ENCODE measurements at regions not wholly inside any gene's neighbourhood (a gene's known extent, or its start where the extent isn't known, plus 50 kb on each side); places are given as distances from the start of the nearest gene placed in this dataset.
"Not testable (repeated sequence)": the region's sequence is repeated elsewhere in the genome, so short reads cannot be mapped to it uniquely, and the experiment has no call there.

GRCh38 chr2:194096402-194096801, 1560.6 kb upstream of the SLC39A10 start:
- H3K9me3 Mint-ChIP-seq = peaks cover under 1% of the 10 kb centered on the region
- no peak overlapping the region for H3K27ac Mint-ChIP-seq
- H3K4me3 Mint-ChIP-seq = no peak overlapping the region
- no peaks in the 10 kb centered on the region for H3K4me1 Mint-ChIP-seq
- no peak for ATAC-seq
- no peak for DNase-seq (ENCODE audit: low spot score in 2 of 2)
- H3K36me3 Mint-ChIP-seq = no peaks in the 10 kb centered on the region

DNA sequence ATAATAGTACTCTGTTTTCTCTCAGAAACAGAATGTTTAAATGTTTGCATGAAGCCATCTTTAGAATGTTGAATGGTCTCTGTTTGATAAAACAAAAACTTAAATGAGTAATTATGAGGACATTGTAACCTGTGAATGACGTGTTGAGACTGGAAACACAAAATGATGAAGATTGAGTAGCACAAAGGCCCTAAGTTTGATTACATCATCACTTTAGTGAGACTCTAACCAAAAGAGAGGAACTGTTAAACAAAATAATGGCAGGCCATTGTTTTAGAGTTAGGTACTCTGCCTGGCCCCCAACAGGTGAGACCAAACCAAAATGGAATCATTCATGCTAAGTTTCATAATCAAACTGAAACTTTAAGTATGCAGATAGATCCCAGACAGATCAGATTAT, 1561.7 kb upstream of the SLC39A10 start:
- Mint-ChIP-seq H3K4me3 (no peak overlapping the region), H3K27ac (no peak overlapping the region)
- ATAC-seq = no peak

GRCh38 chr2:194090251-194090905, 1566.6 kb upstream of the SLC39A10 start:
- no peaks in the 10 kb centered on the region for H3K36me3 Mint-ChIP-seq
- no peaks in the 10 kb centered on the region for H3K4me1 Mint-ChIP-seq
- H3K27ac Mint-ChIP-seq = no peak overlapping the region
- ATAC-seq (no peak), DNase-seq (ENCODE audit: low spot score in 2 of 2) (no peak)
- peaks cover 8% of the 10 kb centered on the region for H3K9me3 Mint-ChIP-seq
- no peak overlapping the region for H3K4me3 Mint-ChIP-seq

More for the DNA sequence above, 1561.7 kb upstream of the SLC39A10 start:
- DNase-seq (ENCODE audit: low spot score in 2 of 2) = no peak
- Mint-ChIP-seq H3K9me3 (peaks cover 3% of the 10 kb centered on the region), H3K36me3 (no peaks in the 10 kb centered on the region), H3K4me1 (no peaks in the 10 kb centered on the region)

GRCh38 chr2:194087089-194087958, 1569.7 kb upstream of the SLC39A10 start:
- no peaks in the 10 kb centered on the region for H3K4me1 Mint-ChIP-seq
- H3K4me3 Mint-ChIP-seq = no peak overlapping the region
- H3K36me3 Mint-ChIP-seq = no peaks in the 10 kb centered on the region
- no peak for DNase-seq (ENCODE audit: low spot score in 2 of 2)
- H3K9me3 Mint-ChIP-seq = peaks cover 8% of the 10 kb centered on the region
- no peak overlapping the region for H3K27ac Mint-ChIP-seq
- no peak for ATAC-seq

DNA sequence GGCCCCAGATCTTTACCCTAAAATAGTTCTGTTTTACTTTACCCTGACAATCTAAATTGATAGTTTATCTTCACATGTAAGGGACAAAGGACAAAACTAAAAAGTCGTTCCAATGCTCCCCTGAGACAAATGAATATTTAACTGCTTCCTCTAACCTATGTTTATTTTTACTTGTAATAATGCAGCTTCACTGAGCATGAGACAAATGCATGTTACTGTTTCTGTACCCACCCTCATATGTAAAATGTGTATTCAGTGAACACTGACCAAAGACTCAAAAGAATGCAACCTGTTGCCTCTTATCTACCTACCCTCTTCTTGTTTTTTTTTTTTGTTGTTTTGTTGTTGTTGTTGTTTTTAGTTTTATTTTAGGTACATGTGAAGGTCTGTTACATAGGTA, 1570.9 kb upstream of the SLC39A10 start:
- H3K9me3 Mint-ChIP-seq = peaks cover 5% of the 10 kb centered on the region
- no peaks in the 10 kb centered on the region for H3K36me3 Mint-ChIP-seq
- DNase-seq (ENCODE audit: low spot score in 2 of 2) (no peak), ATAC-seq (no peak)
- H3K27ac Mint-ChIP-seq = no peak overlapping the region
- no peak overlapping the region for H3K4me3 Mint-ChIP-seq
- H3K4me1 Mint-ChIP-seq = no peaks in the 10 kb centered on the region

GRCh38 chr2:194079989-194080388, 1577.0 kb upstream of the SLC39A10 start:
- no peak for DNase-seq (ENCODE audit: low spot score in 2 of 2)
- H3K4me3 Mint-ChIP-seq = no peak overlapping the region
- H3K27ac Mint-ChIP-seq = no peak overlapping the region
- no peaks in the 10 kb centered on the region for H3K4me1 Mint-ChIP-seq
- peaks cover 2% of the 10 kb centered on the region for H3K9me3 Mint-ChIP-seq
- no peak for ATAC-seq
- H3K36me3 Mint-ChIP-seq = no peaks in the 10 kb centered on the region

- H3K4me3 Mint-ChIP-seq = no peak overlapping the region
- no peak overlapping the region for H3K27ac Mint-ChIP-seq
- DNase-seq (ENCODE audit: low spot score in 2 of 2) (no peak), ATAC-seq (no peak)
- H3K9me3 Mint-ChIP-seq = peaks cover 4% of the 10 kb centered on the region
- no peaks in the 10 kb centered on the region for H3K36me3 Mint-ChIP-seq
- H3K4me1 Mint-ChIP-seq = no peaks in the 10 kb centered on the region
Observed at GRCh38 chr2:194077366-194077765, 1579.7 kb upstream of the SLC39A10 start.

DNA sequence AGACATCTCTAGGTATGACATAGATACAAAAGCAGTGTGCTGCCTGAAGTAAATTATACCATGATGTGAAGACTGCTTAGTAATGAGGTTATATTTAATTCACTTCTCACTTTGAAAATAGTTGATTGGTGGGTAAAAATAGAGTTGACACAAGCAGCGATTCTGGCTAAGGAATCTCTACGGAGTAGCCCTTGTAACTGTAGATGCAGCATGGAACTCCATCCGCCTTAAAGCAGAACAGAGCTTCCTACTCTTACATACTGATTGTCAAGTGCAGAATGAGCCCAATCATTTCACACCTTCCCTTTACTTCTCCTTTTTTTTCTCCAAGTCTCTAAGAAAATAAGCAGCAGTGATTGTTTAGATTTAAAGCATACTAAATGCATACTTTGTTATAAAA, 1594.6 kb upstream of the SLC39A10 start:
- Mint-ChIP-seq H3K4me3 (no peak overlapping the region), H3K9me3 (peaks cover 3% of the 10 kb centered on the region), H3K27ac (no peak overlapping the region), H3K4me1 (no peaks in the 10 kb centered on the region), H3K36me3 (no peaks in the 10 kb centered on the region)
- ATAC-seq = no peak
- DNase-seq (ENCODE audit: low spot score in 2 of 2) = no peak

- ATAC-seq (no peak), DNase-seq (ENCODE audit: low spot score in 2 of 2) (no peak)
- H3K27ac Mint-ChIP-seq = no peak overlapping the region
- no peaks in the 10 kb centered on the region for H3K36me3 Mint-ChIP-seq
- no peaks in the 10 kb centered on the region for H3K4me1 Mint-ChIP-seq
- peaks cover 3% of the 10 kb centered on the region for H3K9me3 Mint-ChIP-seq
- no peak overlapping the region for H3K4me3 Mint-ChIP-seq
Observed at GRCh38 chr2:194060269-194060668, 1596.8 kb upstream of the SLC39A10 start.

DNA sequence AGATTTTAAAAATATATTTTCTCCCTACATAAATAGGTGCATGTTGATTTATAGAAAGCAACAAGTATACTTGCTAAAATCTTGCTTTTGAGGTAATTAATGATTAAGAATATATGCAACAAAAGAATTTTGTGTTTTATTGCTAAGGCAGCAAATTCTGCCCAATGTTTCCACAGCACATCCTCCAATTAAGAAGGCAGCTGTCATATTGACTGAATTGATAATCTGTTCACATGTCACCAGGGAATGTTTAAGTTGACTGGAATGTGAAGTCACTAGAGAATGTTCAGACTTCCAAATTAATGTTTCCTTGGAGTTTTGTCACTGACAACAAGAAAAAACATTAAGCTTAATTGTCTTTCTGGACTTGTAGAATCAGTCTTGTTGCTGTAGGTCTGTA, 1602.7 kb upstream of the SLC39A10 start:
- ATAC-seq (no peak), DNase-seq (ENCODE audit: low spot score in 2 of 2) (no peak)
- H3K27ac Mint-ChIP-seq = no peak overlapping the region
- no peaks in the 10 kb centered on the region for H3K36me3 Mint-ChIP-seq
- no peak overlapping the region for H3K4me3 Mint-ChIP-seq
- no peaks in the 10 kb centered on the region for H3K4me1 Mint-ChIP-seq
- peaks cover 2% of the 10 kb centered on the region for H3K9me3 Mint-ChIP-seq

DNA sequence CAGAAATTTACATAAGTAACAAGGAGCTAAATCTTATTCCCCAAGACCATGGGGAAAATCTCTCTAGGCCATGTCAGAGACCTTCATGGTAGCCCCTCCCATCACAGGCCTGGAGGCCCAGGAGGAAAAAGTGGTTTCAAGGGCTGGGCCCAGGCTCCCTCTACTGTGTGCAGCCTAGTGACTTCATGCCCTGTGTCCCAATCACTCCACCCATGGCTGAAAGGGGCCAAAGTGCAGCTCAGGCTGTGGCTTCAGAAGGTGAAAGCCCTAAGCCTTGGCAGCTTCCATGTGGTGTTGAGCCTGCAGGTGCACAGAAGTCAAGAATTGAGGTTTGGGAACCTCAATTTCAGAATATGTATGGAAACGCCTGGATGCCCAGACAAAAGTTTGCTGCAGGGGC, 1612.7 kb upstream of the SLC39A10 start:
- ATAC-seq = no peak
- Mint-ChIP-seq H3K27ac (no peak overlapping the region), H3K4me3 (no peak overlapping the region), H3K36me3 (no peaks in the 10 kb centered on the region), H3K9me3 (peaks cover 6% of the 10 kb centered on the region), H3K4me1 (no peaks in the 10 kb centered on the region)
- no peak for DNase-seq (ENCODE audit: low spot score in 2 of 2)

DNA sequence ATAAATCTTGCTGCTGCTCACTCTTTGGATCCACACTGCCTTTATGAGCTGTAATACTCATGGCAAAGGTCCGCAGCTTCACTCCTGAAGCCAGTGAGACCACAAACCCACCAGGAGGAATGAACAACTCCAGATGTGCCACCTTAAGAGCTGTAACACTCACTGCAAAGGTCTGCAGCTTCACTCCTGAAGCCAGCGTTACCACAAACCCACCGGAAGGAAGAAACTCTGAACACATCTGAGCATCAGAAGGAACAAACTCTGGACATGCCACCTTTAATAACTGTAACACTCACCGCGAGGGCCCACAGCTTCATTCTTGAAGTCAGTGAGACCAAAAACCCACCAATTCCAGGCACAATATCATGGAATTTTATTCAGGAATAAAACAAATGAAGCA, 1635.9 kb upstream of the SLC39A10 start:
- DNase-seq (ENCODE audit: low spot score in 2 of 2); ATAC-seq; H3K4me3 Mint-ChIP-seq; H3K9me3 Mint-ChIP-seq; H3K36me3 Mint-ChIP-seq; H3K27ac Mint-ChIP-seq; H3K4me1 Mint-ChIP-seq: not testable (repeated sequence)

DNA sequence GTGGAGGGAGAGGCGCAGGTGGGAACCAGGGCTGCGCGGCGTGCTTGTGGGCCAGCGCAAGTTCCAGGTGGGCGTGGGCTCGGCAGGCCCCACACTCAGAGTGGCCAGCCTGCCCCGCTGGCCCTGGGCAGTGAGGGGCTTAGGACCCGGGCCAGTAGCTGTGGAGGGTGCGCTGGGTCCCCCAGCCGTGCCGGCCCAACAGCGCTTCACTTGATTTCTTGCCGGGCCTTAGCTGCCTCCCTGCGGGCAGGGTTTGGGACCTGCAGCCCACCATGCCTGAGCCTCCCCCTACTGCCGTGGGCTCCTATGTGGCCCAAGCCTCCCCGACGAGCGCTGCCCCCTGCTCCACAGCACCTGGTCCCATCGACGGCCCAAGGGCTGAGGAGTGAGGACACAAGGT, 1636.9 kb upstream of the SLC39A10 start:
- Mint-ChIP-seq H3K27ac (no peak overlapping the region), H3K4me3 (no peak overlapping the region), H3K9me3 (peaks cover 6% of the 10 kb centered on the region), H3K36me3 (no peaks in the 10 kb centered on the region), H3K4me1 (no peaks in the 10 kb centered on the region)
- peak; percentile 19 for ATAC-seq
- no peak for DNase-seq (ENCODE audit: low spot score in 2 of 2)

DNA sequence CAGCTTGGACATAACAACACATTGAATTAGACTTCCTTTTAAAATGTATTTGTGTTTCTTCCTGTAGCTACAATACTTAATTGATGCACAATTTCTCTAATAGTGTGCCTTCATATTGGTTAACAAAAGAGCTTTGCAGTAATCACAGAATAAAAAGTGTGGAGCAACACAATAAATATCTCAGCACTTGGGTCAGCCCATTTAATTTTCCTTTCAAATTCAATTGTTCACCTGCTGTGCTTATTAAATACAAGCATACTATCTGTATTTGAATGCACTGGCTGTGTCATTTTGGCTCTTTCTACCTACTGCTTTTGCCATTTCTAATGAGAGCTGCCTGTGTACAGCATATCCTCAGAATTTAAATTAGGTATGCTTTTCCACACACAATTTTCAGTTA, 1641.3 kb upstream of the SLC39A10 start:
- Mint-ChIP-seq H3K4me3 (no peak overlapping the region), H3K27ac (no peak overlapping the region), H3K9me3 (no peaks in the 10 kb centered on the region), H3K4me1 (no peaks in the 10 kb centered on the region), H3K36me3 (no peaks in the 10 kb centered on the region)
- ATAC-seq (no peak), DNase-seq (ENCODE audit: low spot score in 2 of 2) (no peak)

GRCh38 chr2:194014639-194015038, 1642.4 kb upstream of the SLC39A10 start:
- H3K36me3 Mint-ChIP-seq = no peaks in the 10 kb centered on the region
- no peak for ATAC-seq
- no peak for DNase-seq (ENCODE audit: low spot score in 2 of 2)
- H3K4me1 Mint-ChIP-seq = no peaks in the 10 kb centered on the region
- peaks cover 1% of the 10 kb centered on the region for H3K9me3 Mint-ChIP-seq
- H3K4me3 Mint-ChIP-seq = no peak overlapping the region
- no peak overlapping the region for H3K27ac Mint-ChIP-seq

- Mint-ChIP-seq H3K4me3 (no peak overlapping the region), H3K27ac (no peak overlapping the region), H3K9me3 (peaks cover 13% of the 10 kb centered on the region), H3K4me1 (no peaks in the 10 kb centered on the region), H3K36me3 (no peaks in the 10 kb centered on the region)
- ATAC-seq (no peak), DNase-seq (ENCODE audit: low spot score in 2 of 2) (no peak)
Observed at GRCh38 chr2:194004590-194005206, 1652.3 kb upstream of the SLC39A10 start.
